Esophagus muscularis mucosa (tissue), 4 donors: ENCODE measurements at regions not wholly inside any gene's neighbourhood (a gene's known extent, or its start where the extent isn't known, plus 50 kb on each side); places are given as distances from the start of the nearest gene placed in this dataset.

ENCODE experiments used
- DNase-seq: peaks from one replicate; pipeline ENCODE4 v3.0.0-alpha.2; 2017; ENCODE audit errors: extremely low spot score
- H3K27ac ChIP-seq, 4 donors: fragments of 200-600 bp; sonication (generic); replicated peaks in 1 of 4; 1 replicate in 3 of 4; 2 replicates in 1 of 4; pipeline ENCODE4 v1.5.1; 2016 to 2019; ENCODE audit warnings: mild to moderate bottlenecking in 1 of 4
- H3K27me3 ChIP-seq, 4 donors: fragments of 200-600 bp; sonication (generic); one replicate each; pipeline versions ENCODE4 v1.5.1 to v1.6.0; 2016 to 2019
- H3K36me3 ChIP-seq, 4 donors: fragments of 200-600 bp; sonication (generic); one replicate each; pipeline ENCODE4 v1.5.1; 2016 to 2019
- H3K4me1 ChIP-seq, 4 donors: fragments of 200-600 bp; sonication (generic); one replicate each; pipeline ENCODE4 v1.5.1; 2016 to 2019
- H3K4me3 ChIP-seq, 4 donors: fragments of 200-600 bp; sonication (generic); 1 replicate in 2 of 4; 2 replicates in 2 of 4; pipeline ENCODE4 v1.5.1; 2016 to 2019; ENCODE audit warnings: mild to moderate bottlenecking in 4 of 4, moderate library complexity in 1 of 4
- H3K9me3 ChIP-seq, 4 donors: fragments of 200-600 bp; sonication (generic); 1 replicate in 3 of 4; 2 replicates in 1 of 4; pipeline ENCODE4 v1.5.1; 2016 to 2019
- CTCF ChIP-seq, 3 experiments: fragments of 200-600 bp in 2 of 3; fragments of 450-650 bp in 1 of 3; sonication (generic) in 2 of 3; IDR thresholded peaks; one replicate each; pipeline ENCODE4 v1.5.1; 2017 to 2019; ENCODE audit warnings: antibody characterized with exemption in 3 of 3, mild to moderate bottlenecking in 2 of 3, moderate library complexity in 1 of 3
- EP300 ChIP-seq: sonication (generic); formaldehyde crosslinking; IDR thresholded peaks from one replicate; pipeline ENCODE4 v1.6.1; 2017; ENCODE audit warnings: antibody characterized with exemption
- POLR2A ChIP-seq: fragments of 450-650 bp; IDR thresholded peaks from one replicate; pipeline ENCODE4 v1.6.1; 2017; ENCODE audit warnings: antibody characterized with exemption, moderate library complexity, mild to moderate bottlenecking, low read depth
- POLR2AphosphoS5 ChIP-seq, 2 donors: sonication (generic); formaldehyde crosslinking; IDR thresholded peaks; one replicate each; pipeline ENCODE4 v1.6.1; 2017; ENCODE audit warnings: antibody characterized with exemption in 2 of 2
- WGBS: methylation state at CpG from one replicate; pipeline ENCODE4 v1.1.5; 2018; 5-methylcytosine and 5-hydroxymethylcytosine counted together
- intact Hi-C: fragments of 100-400 bp; cut with DNase I; formaldehyde crosslinking; loops from one replicate; pipeline ENCODE4 v1.15.1; 2023

- intact Hi-C loops: no loop called here
- Histone ChIP-seq H3K4me3 (no peak overlapping the region), H3K4me1 (peaks cover 0 to 6% (median 3%) of the 10 kb centered on the region in 4 donors), H3K27ac (no peak overlapping the region), H3K9me3 (no peaks in the 10 kb centered on the region), H3K27me3 (peaks cover 0 to 10% (median 0%) of the 10 kb centered on the region in 4 donors), H3K36me3 (no peaks in the 10 kb centered on the region)
- WGBS: 88% methylated on average over 8 of the region's 8 CpGs
- DNase-seq: no peak
- TF ChIP-seq POLR2A (no peak), POLR2AphosphoS5 (IDR thresholded peaks at IDR 0.05) (no peak), CTCF (IDR thresholded peaks at IDR 0.05) (no peak), EP300 (no peak)
Measured at GRCh38 chr7:27345997-27346396, 103.4 kb downstream of the EVX1 start.

- intact Hi-C loops: no loop called here
- no peaks in the 10 kb centered on the region for H3K36me3 ChIP-seq
Measured at GRCh38 chr7:27346531-27347275, 104.1 kb downstream of the EVX1 start.

GRCh38 chr7:27347276-27347640 lies 104.7 kb downstream of the EVX1 start:
- H3K36me3 ChIP-seq: no peaks in the 10 kb centered on the region
- H3K27ac ChIP-seq: no peak overlapping the region
- H3K4me3 ChIP-seq: no peak overlapping the region
- H3K4me1 ChIP-seq: peaks cover 0 to 6% (median 3%) of the 10 kb centered on the region in 4 donors
- H3K9me3 ChIP-seq: no peaks in the 10 kb centered on the region
- DNase-seq: no peak
- WGBS: 61% methylated on average over 4 of the region's 4 CpGs
- intact Hi-C loops: no loop called here
- H3K27me3 ChIP-seq: no peaks in the 10 kb centered on the region
- no peak for TF ChIP-seq POLR2A
- no peak for TF ChIP-seq EP300
- no peak for TF ChIP-seq CTCF (IDR thresholded peaks at IDR 0.05)
- TF ChIP-seq POLR2AphosphoS5 (IDR thresholded peaks at IDR 0.05): no peak

More at GRCh38 chr7:27346531-27347275, 104.1 kb downstream of the EVX1 start:
- WGBS: 28% methylated on average over 10 of the region's 10 CpGs
- Histone ChIP-seq H3K27me3 (peaks cover 0 to 5% (median 0%) of the 10 kb centered on the region in 4 donors), H3K9me3 (no peaks in the 10 kb centered on the region), H3K4me1 (peaks cover 0 to 6% (median 3%) of the 10 kb centered on the region in 4 donors), H3K27ac (no peak overlapping the region), H3K4me3 (no peak overlapping the region)
- no peak for DNase-seq
- TF ChIP-seq POLR2AphosphoS5 (IDR thresholded peaks at IDR 0.05) (no peak), POLR2A (no peak), EP300 (no peak), CTCF (IDR thresholded peaks at IDR 0.05) (no peak)

GRCh38 chr7:27349621-27350020 lies 107.0 kb downstream of the EVX1 start:
- no peaks in the 10 kb centered on the region for H3K36me3 ChIP-seq
- no peak for DNase-seq
- intact Hi-C loops: no loop called here
- H3K4me3 ChIP-seq: no peak overlapping the region
- peaks cover 0 to 6% (median 3%) of the 10 kb centered on the region in 4 donors for H3K4me1 ChIP-seq
- H3K27ac ChIP-seq: no peak overlapping the region
- H3K27me3 ChIP-seq: peaks cover 0 to 5% (median 0%) of the 10 kb centered on the region in 4 donors
- TF ChIP-seq CTCF (IDR thresholded peaks at IDR 0.05): no peak
- no peak for TF ChIP-seq EP300
- TF ChIP-seq POLR2AphosphoS5 (IDR thresholded peaks at IDR 0.05): no peak
- TF ChIP-seq POLR2A: no peak
- WGBS: 85% methylated on average over 2 of the region's 2 CpGs
- no peaks in the 10 kb centered on the region for H3K9me3 ChIP-seq

GRCh38 chr7:27351137-27351536 lies 108.5 kb downstream of the EVX1 start:
- Histone ChIP-seq H3K27ac (no peak overlapping the region), H3K27me3 (peaks cover 0 to 5% (median 0%) of the 10 kb centered on the region in 4 donors), H3K36me3 (no peaks in the 10 kb centered on the region), H3K9me3 (no peaks in the 10 kb centered on the region), H3K4me3 (no peak overlapping the region), H3K4me1 (peaks cover 0 to 6% (median 3%) of the 10 kb centered on the region in 4 donors)
- intact Hi-C loops: no loop called here
- TF ChIP-seq CTCF (IDR thresholded peaks at IDR 0.05) (no peak), POLR2A (no peak), POLR2AphosphoS5 (IDR thresholded peaks at IDR 0.05) (no peak), EP300 (no peak)
- no peak for DNase-seq
- WGBS: 69% methylated on average over 5 of the region's 5 CpGs
